ENCODE measurements at regions not wholly inside any gene's neighbourhood (a gene's known extent, or its start where the extent isn't known, plus 50 kb on each side); places are given as distances from the start of the nearest gene placed in this dataset.

DNA sequence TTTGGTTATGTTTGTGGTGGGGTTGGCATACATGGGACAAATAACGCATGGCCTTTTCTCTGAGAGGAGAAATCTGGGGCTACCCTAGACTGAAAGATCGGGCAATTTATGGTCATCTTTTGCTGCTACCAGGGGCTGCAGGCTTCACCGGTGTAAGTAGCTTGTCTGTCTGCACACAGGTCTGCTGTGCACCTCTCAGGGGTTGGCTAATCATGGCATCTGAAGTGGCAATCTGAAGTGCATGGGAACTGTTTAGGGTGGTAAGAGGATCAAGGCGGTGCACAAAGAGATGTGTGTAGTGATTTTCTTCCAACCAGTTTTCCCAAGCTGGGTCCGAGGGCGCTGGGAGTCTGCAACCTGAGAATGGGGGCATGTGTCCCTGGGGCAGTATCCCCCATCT, 141.3 kb downstream of the EMP1 start:
- no CpG with 5 or more reads among the region's 6 CpGs for WGBS (ENCODE audit: extremely low coverage, insufficient coverage, insufficient read length)
- no peak overlapping the region for H4K12ac ChIP-seq (ENCODE audit: low read depth, low read length)

DNA sequence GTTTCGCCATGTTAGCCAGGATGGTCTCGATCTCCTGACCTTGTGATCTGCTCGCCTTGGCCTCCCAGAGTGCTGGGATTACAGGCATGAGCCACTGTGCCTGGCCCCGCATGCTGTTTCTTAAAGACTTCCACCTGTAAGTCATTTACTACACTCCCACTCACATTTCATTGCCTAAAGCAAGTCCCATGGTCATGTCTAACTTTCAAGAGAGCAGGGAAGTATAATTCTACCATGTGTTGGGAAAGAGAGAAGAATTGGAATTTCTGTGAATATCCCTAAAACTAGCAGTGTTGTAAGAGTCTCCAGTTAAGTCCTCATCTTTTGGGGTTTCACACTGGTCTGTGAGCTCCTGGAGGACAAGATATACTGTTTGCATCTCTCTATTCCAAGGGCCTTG, 139.7 kb downstream of the EMP1 start:
- DNase-seq = no peak
- Histone ChIP-seq H2AFZ (ENCODE audit: insufficient read depth, low read length, poor library complexity) (no peak overlapping the region), H2BK12ac (ENCODE audit: low read length) (no peak overlapping the region), H3K79me1 (ENCODE audit: low read length) (peaks cover 2% of the 10 kb centered on the region), H3K4me3 (ENCODE audit: low read depth, low read length) (no peak overlapping the region), H4K91ac (ENCODE audit: low read depth, low read length) (no peak overlapping the region), H2BK5ac (ENCODE audit: low read depth, low read length, poor library complexity) (no peak overlapping the region), H3K4ac (ENCODE audit: low read depth, low read length) (no peak overlapping the region), H2BK120ac (ENCODE audit: insufficient read depth, low read length, poor library complexity) (no peak overlapping the region), H3K27ac (ENCODE audit: low read depth, low read length) (no peak overlapping the region), H3K27me3 (ENCODE audit: insufficient read depth, low read length) (no peaks in the 10 kb centered on the region), H3K4me2 (ENCODE audit: low read length) (no peak overlapping the region), H3K18ac (ENCODE audit: low read length) (no peak overlapping the region), H3K23ac (ENCODE audit: low read length) (no peak overlapping the region), H2AK5ac (ENCODE audit: low read length) (no peak overlapping the region), H3K4me1 (ENCODE audit: control insufficient read depth in 1 of 2, insufficient read depth in 2 of 2, low read length in 2 of 2) (peaks cover 5 to 8% of the 10 kb centered on the region in 2 experiments), H3K14ac (ENCODE audit: low read length) (no peak overlapping the region), H4K12ac (ENCODE audit: low read depth, low read length) (no peak overlapping the region), H4K8ac (ENCODE audit: low read depth, low read length) (no peak overlapping the region), H3K79me2 (ENCODE audit: control insufficient read depth, insufficient read depth, low read length, poor library complexity) (no peaks in the 10 kb centered on the region), H3K9ac (ENCODE audit: low read length) (no peak overlapping the region), H3K9me3 (ENCODE audit: insufficient read depth, low read depth, low read length) (no peaks in the 10 kb centered on the region), H3K36me3 (ENCODE audit: control insufficient read depth in 1 of 2, insufficient read depth in 2 of 2, low read length in 2 of 2) (no peaks in the 10 kb centered on the region)
- WGBS (ENCODE audit: extremely low coverage, insufficient coverage, insufficient read length) = no CpG with 5 or more reads among the region's 4 CpGs

More for the DNA sequence above, 141.3 kb downstream of the EMP1 start:
- no peaks in the 10 kb centered on the region for H3K36me3 ChIP-seq (ENCODE audit: control insufficient read depth in 1 of 2, insufficient read depth in 2 of 2, low read length in 2 of 2)
- no peaks in the 10 kb centered on the region for H3K79me2 ChIP-seq (ENCODE audit: control insufficient read depth, insufficient read depth, low read length, poor library complexity)
- no peak overlapping the region for H3K14ac ChIP-seq (ENCODE audit: low read length)
- H3K4ac ChIP-seq (ENCODE audit: low read depth, low read length) = no peak overlapping the region
- no peak for DNase-seq
- no peak overlapping the region for H3K9ac ChIP-seq (ENCODE audit: low read length)
- H4K8ac ChIP-seq (ENCODE audit: low read depth, low read length) = no peak overlapping the region
- no peak overlapping the region for H2BK120ac ChIP-seq (ENCODE audit: insufficient read depth, low read length, poor library complexity)
- H2BK12ac ChIP-seq (ENCODE audit: low read length) = no peak overlapping the region
- H3K18ac ChIP-seq (ENCODE audit: low read length) = no peak overlapping the region
- no peaks in the 10 kb centered on the region for H3K27me3 ChIP-seq (ENCODE audit: insufficient read depth, low read length)
- H3K4me1 ChIP-seq (ENCODE audit: control insufficient read depth in 1 of 2, insufficient read depth in 2 of 2, low read length in 2 of 2) = peaks cover 5 to 8% of the 10 kb centered on the region in 2 experiments
- no peak overlapping the region for H2BK5ac ChIP-seq (ENCODE audit: low read depth, low read length, poor library complexity)
- no peak overlapping the region for H3K4me2 ChIP-seq (ENCODE audit: low read length)
- no peak overlapping the region for H2AFZ ChIP-seq (ENCODE audit: insufficient read depth, low read length, poor library complexity)
- H3K9me3 ChIP-seq (ENCODE audit: insufficient read depth, low read depth, low read length) = no peaks in the 10 kb centered on the region
- no peak overlapping the region for H3K27ac ChIP-seq (ENCODE audit: low read depth, low read length)
- no peak overlapping the region for H3K4me3 ChIP-seq (ENCODE audit: low read depth, low read length)
- H3K79me1 ChIP-seq (ENCODE audit: low read length) = peaks cover 2% of the 10 kb centered on the region
- no peak overlapping the region for H2AK5ac ChIP-seq (ENCODE audit: low read length)
- no peak overlapping the region for H4K91ac ChIP-seq (ENCODE audit: low read depth, low read length)
- no peak overlapping the region for H3K23ac ChIP-seq (ENCODE audit: low read length)

- Histone ChIP-seq H2AFZ (ENCODE audit: insufficient read depth, low read length, poor library complexity) (no peak overlapping the region), H3K9ac (ENCODE audit: low read length) (no peak overlapping the region), H2BK5ac (ENCODE audit: low read depth, low read length, poor library complexity) (no peak overlapping the region), H3K4ac (ENCODE audit: low read depth, low read length) (no peak overlapping the region), H4K8ac (ENCODE audit: low read depth, low read length) (no peak overlapping the region), H3K9me3 (ENCODE audit: insufficient read depth, low read depth, low read length) (no peaks in the 10 kb centered on the region), H3K79me1 (ENCODE audit: low read length) (no peaks in the 10 kb centered on the region), H2AK5ac (ENCODE audit: low read length) (no peak overlapping the region), H3K18ac (ENCODE audit: low read length) (no peak overlapping the region), H3K79me2 (ENCODE audit: control insufficient read depth, insufficient read depth, low read length, poor library complexity) (no peaks in the 10 kb centered on the region), H4K91ac (ENCODE audit: low read depth, low read length) (no peak overlapping the region), H2BK12ac (ENCODE audit: low read length) (no peak overlapping the region), H3K4me2 (ENCODE audit: low read length) (no peak overlapping the region), H3K4me1 (ENCODE audit: control insufficient read depth in 1 of 2, insufficient read depth in 2 of 2, low read length in 2 of 2) (no peaks in the 10 kb centered on the region), H2BK120ac (ENCODE audit: insufficient read depth, low read length, poor library complexity) (no peak overlapping the region), H3K23ac (ENCODE audit: low read length) (no peak overlapping the region), H3K27ac (ENCODE audit: low read depth, low read length) (no peak overlapping the region), H3K4me3 (ENCODE audit: low read depth, low read length) (no peak overlapping the region), H3K27me3 (ENCODE audit: insufficient read depth, low read length) (no peaks in the 10 kb centered on the region), H3K14ac (ENCODE audit: low read length) (no peak overlapping the region), H3K36me3 (ENCODE audit: control insufficient read depth in 1 of 2, insufficient read depth in 2 of 2, low read length in 2 of 2) (no peaks in the 10 kb centered on the region), H4K12ac (ENCODE audit: low read depth, low read length) (no peak overlapping the region)
- no peak for DNase-seq
- no CpG with 5 or more reads among the region's 3 CpGs for WGBS (ENCODE audit: extremely low coverage, insufficient coverage, insufficient read length)
Observed at GRCh38 chr12:13328535-13328934, 132.0 kb downstream of the EMP1 start.

GRCh38 chr12:13326076-13326475, 129.6 kb downstream of the EMP1 start:
- no CpG with 5 or more reads among the region's 4 CpGs for WGBS (ENCODE audit: extremely low coverage, insufficient coverage, insufficient read length)
- H3K36me3 ChIP-seq (ENCODE audit: control insufficient read depth in 1 of 2, insufficient read depth in 2 of 2, low read length in 2 of 2) = no peaks in the 10 kb centered on the region
- H2BK120ac ChIP-seq (ENCODE audit: insufficient read depth, low read length, poor library complexity) = no peak overlapping the region

More at GRCh38 chr12:13326076-13326475, 129.6 kb downstream of the EMP1 start:
- H4K91ac ChIP-seq (ENCODE audit: low read depth, low read length) = no peak overlapping the region
- no peak overlapping the region for H4K8ac ChIP-seq (ENCODE audit: low read depth, low read length)
- no peak overlapping the region for H3K27ac ChIP-seq (ENCODE audit: low read depth, low read length)
- H2BK12ac ChIP-seq (ENCODE audit: low read length) = no peak overlapping the region
- H3K14ac ChIP-seq (ENCODE audit: low read length) = no peak overlapping the region
- no peak overlapping the region for H2AK5ac ChIP-seq (ENCODE audit: low read length)
- H2BK5ac ChIP-seq (ENCODE audit: low read depth, low read length, poor library complexity) = no peak overlapping the region
- no peak overlapping the region for H3K4me3 ChIP-seq (ENCODE audit: low read depth, low read length)
- H3K27me3 ChIP-seq (ENCODE audit: insufficient read depth, low read length) = no peaks in the 10 kb centered on the region
- H3K4me2 ChIP-seq (ENCODE audit: low read length) = no peak overlapping the region
- H3K18ac ChIP-seq (ENCODE audit: low read length) = no peak overlapping the region
- H3K79me2 ChIP-seq (ENCODE audit: control insufficient read depth, insufficient read depth, low read length, poor library complexity) = no peaks in the 10 kb centered on the region
- H2AFZ ChIP-seq (ENCODE audit: insufficient read depth, low read length, poor library complexity) = no peak overlapping the region
- H3K4ac ChIP-seq (ENCODE audit: low read depth, low read length) = no peak overlapping the region
- H3K23ac ChIP-seq (ENCODE audit: low read length) = no peak overlapping the region
- no peak for DNase-seq
- H3K9ac ChIP-seq (ENCODE audit: low read length) = no peak overlapping the region
- H3K9me3 ChIP-seq (ENCODE audit: insufficient read depth, low read depth, low read length) = no peaks in the 10 kb centered on the region
- H3K79me1 ChIP-seq (ENCODE audit: low read length) = no peaks in the 10 kb centered on the region
- H3K4me1 ChIP-seq (ENCODE audit: control insufficient read depth in 1 of 2, insufficient read depth in 2 of 2, low read length in 2 of 2) = no peaks in the 10 kb centered on the region
- no peak overlapping the region for H4K12ac ChIP-seq (ENCODE audit: low read depth, low read length)
